ENCODE measurements at regions not wholly inside any gene's neighbourhood (a gene's known extent, or its start where the extent isn't known, plus 50 kb on each side); places are given as distances from the start of the nearest gene placed in this dataset.

DNA sequence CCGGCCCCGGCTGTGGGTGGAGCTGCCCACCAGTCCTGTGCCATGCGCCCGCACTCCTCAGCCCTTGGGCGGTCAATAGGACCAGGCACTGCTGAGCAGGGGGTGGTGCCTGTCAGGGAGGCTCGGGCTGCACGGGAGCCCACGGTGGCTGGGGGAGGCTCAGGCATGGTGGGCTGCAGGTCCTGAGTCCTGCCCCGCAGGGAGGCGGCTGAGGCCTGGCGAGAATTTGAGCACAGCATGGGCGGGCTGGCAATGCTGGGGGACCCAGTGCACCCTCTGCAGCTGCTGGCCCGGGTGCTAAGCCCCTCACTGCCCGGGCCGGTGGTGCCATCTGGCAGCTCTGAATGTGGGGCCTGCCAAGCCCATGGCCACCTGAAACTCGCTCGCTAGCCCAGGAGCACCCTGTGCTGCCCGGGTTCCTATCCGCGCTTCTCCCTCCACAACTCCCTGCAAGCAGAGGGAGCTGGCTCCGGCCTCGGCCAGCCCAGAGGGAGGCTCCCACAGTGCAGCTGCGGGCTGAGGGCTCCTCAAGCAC is 1371.1 kb downstream of the FSCB start:
- WGBS (ENCODE audit: low lambda C conversion rate), result 0% methylated on average over 1 of the region's 23 CpGs

DNA sequence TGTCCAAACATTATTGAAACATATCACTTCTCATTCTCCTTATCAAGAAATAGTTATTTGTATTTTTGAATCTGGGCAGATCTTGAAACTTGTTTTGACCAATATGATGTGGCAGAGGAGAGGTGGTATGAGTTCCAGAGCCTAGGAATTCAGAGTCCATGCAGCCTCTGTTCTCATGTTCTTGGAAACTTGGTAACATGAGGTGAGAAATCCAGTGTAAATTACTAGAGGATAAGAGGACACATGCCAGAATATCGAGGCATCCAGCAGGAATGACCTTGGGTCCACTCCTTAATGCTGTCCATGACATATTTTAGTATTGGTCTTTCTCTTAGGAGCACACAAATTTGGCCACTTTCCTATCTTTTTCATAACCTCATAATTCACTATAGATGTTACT is 1374.6 kb downstream of the FSCB start:
- no peaks in the 10 kb centered on the region for H3K27me3 ChIP-seq (ENCODE audit: insufficient read depth)
- WGBS (ENCODE audit: low lambda C conversion rate), result 0% methylated on average over 1 of the region's 1 CpG
- H3F3A ChIP-seq (replicated peaks; ENCODE audit: insufficient read depth), result no peaks in the 10 kb centered on the region
- H3K36me3 ChIP-seq (replicated peaks in 1 of 2; ENCODE audit: control insufficient read depth in 1 of 2, insufficient read depth in 2 of 2, low read length in 1 of 2), result no peaks in the 10 kb centered on the region
- no peak overlapping the region for H3K4me3 ChIP-seq (ENCODE audit: low read depth in 2 of 2, low read length in 1 of 2)
- CTCF ChIA-PET, result no interaction called here
- POLR2A ChIA-PET, result no interaction called here
- H3K9me2 ChIP-seq, result no peaks in the 10 kb centered on the region
- H3K9me3 ChIP-seq, result no peaks in the 10 kb centered on the region
- H3K4me1 ChIP-seq (ENCODE audit: control insufficient read depth in 1 of 2, insufficient read depth in 2 of 2, low read depth in 1 of 2, low read length in 1 of 2), result no peaks in the 10 kb centered on the region
- H2AFZ ChIP-seq (ENCODE audit: low read depth), result no peak overlapping the region
- H3K9ac ChIP-seq, result no peak overlapping the region
- no peaks in the 10 kb centered on the region for H3K79me2 ChIP-seq (ENCODE audit: insufficient read depth)
- TF ChIP-seq NFIC (IDR thresholded peaks at IDR 0.05; ENCODE audit: borderline replicate concordance) (no peak), GABPA (IDR thresholded peaks at IDR 0.05; ENCODE audit: low read depth) (no peak), EP300 (IDR thresholded peaks at IDR 0.05; ENCODE audit: borderline replicate concordance in 1 of 2, low read depth in 1 of 2, low read length in 1 of 2) (no peak), FOSL2 (IDR thresholded peaks at IDR 0.05; ENCODE audit: borderline replicate concordance, low read depth) (no peak), RCOR1 (IDR thresholded peaks at IDR 0.05; ENCODE audit: low read length) (no peak), YY1 (IDR thresholded peaks at IDR 0.05; ENCODE audit: low read depth) (no peak), RFX5 (IDR thresholded peaks at IDR 0.05; ENCODE audit: low read length) (no peak), TAF1 (IDR thresholded peaks at IDR 0.05; ENCODE audit: borderline replicate concordance, low read depth, low read length) (no peak), FOXM1 (IDR thresholded peaks at IDR 0.05; ENCODE audit: low read depth) (no peak)
- TF ChIP-seq, protein P1, sequence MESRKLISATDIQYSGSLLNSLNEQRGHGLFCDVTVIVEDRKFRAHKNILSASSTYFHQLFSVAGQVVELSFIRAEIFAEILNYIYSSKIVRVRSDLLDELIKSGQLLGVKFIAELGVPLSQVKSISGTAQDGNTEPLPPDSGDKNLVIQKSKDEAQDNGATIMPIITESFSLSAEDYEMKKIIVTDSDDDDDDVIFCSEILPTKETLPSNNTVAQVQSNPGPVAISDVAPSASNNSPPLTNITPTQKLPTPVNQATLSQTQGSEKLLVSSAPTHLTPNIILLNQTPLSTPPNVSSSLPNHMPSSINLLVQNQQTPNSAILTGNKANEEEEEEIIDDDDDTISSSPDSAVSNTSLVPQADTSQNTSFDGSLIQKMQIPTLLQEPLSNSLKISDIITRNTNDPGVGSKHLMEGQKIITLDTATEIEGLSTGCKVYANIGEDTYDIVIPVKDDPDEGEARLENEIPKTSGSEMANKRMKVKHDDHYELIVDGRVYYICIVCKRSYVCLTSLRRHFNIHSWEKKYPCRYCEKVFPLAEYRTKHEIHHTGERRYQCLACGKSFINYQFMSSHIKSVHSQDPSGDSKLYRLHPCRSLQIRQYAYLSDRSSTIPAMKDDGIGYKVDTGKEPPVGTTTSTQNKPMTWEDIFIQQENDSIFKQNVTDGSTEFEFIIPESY (IDR thresholded peaks at IDR 0.05; ENCODE audit: borderline replicate concordance, low read depth), result no peak
- TF ChIP-seq, protein P2, sequence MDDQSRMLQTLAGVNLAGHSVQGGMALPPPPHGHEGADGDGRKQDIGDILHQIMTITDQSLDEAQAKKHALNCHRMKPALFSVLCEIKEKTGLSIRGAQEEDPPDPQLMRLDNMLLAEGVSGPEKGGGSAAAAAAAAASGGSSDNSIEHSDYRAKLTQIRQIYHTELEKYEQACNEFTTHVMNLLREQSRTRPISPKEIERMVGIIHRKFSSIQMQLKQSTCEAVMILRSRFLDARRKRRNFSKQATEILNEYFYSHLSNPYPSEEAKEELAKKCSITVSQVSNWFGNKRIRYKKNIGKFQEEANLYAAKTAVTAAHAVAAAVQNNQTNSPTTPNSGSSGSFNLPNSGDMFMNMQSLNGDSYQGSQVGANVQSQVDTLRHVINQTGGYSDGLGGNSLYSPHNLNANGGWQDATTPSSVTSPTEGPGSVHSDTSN (IDR thresholded peaks at IDR 0.05), result no peak
- TF ChIP-seq, protein P3, sequence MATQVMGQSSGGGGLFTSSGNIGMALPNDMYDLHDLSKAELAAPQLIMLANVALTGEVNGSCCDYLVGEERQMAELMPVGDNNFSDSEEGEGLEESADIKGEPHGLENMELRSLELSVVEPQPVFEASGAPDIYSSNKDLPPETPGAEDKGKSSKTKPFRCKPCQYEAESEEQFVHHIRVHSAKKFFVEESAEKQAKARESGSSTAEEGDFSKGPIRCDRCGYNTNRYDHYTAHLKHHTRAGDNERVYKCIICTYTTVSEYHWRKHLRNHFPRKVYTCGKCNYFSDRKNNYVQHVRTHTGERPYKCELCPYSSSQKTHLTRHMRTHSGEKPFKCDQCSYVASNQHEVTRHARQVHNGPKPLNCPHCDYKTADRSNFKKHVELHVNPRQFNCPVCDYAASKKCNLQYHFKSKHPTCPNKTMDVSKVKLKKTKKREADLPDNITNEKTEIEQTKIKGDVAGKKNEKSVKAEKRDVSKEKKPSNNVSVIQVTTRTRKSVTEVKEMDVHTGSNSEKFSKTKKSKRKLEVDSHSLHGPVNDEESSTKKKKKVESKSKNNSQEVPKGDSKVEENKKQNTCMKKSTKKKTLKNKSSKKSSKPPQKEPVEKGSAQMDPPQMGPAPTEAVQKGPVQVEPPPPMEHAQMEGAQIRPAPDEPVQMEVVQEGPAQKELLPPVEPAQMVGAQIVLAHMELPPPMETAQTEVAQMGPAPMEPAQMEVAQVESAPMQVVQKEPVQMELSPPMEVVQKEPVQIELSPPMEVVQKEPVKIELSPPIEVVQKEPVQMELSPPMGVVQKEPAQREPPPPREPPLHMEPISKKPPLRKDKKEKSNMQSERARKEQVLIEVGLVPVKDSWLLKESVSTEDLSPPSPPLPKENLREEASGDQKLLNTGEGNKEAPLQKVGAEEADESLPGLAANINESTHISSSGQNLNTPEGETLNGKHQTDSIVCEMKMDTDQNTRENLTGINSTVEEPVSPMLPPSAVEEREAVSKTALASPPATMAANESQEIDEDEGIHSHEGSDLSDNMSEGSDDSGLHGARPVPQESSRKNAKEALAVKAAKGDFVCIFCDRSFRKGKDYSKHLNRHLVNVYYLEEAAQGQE (IDR thresholded peaks at IDR 0.05; ENCODE audit: low read depth, low read length), result no peak
- TF ChIP-seq, protein P4, sequence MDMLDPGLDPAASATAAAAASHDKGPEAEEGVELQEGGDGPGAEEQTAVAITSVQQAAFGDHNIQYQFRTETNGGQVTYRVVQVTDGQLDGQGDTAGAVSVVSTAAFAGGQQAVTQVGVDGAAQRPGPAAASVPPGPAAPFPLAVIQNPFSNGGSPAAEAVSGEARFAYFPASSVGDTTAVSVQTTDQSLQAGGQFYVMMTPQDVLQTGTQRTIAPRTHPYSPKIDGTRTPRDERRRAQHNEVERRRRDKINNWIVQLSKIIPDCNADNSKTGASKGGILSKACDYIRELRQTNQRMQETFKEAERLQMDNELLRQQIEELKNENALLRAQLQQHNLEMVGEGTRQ (IDR thresholded peaks at IDR 0.05; ENCODE audit: borderline replicate concordance, low read depth, low read length), result no peak
- TF ChIP-seq, protein P5, sequence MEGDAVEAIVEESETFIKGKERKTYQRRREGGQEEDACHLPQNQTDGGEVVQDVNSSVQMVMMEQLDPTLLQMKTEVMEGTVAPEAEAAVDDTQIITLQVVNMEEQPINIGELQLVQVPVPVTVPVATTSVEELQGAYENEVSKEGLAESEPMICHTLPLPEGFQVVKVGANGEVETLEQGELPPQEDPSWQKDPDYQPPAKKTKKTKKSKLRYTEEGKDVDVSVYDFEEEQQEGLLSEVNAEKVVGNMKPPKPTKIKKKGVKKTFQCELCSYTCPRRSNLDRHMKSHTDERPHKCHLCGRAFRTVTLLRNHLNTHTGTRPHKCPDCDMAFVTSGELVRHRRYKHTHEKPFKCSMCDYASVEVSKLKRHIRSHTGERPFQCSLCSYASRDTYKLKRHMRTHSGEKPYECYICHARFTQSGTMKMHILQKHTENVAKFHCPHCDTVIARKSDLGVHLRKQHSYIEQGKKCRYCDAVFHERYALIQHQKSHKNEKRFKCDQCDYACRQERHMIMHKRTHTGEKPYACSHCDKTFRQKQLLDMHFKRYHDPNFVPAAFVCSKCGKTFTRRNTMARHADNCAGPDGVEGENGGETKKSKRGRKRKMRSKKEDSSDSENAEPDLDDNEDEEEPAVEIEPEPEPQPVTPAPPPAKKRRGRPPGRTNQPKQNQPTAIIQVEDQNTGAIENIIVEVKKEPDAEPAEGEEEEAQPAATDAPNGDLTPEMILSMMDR (IDR thresholded peaks at IDR 0.05), result no peak
- no peaks in the 10 kb centered on the region for H4K20me1 ChIP-seq (ENCODE audit: insufficient read depth)
- no peak overlapping the region for H3K4me2 ChIP-seq
- DNase-seq, result no peak
- no peak overlapping the region for H3K27ac ChIP-seq (ENCODE audit: low read depth in 2 of 2, low read length in 1 of 2)

More for the DNA sequence above, 1371.1 kb downstream of the FSCB start:
- H3K9me2 ChIP-seq, result no peaks in the 10 kb centered on the region
- no peaks in the 10 kb centered on the region for H3K9me3 ChIP-seq
- H3K27ac ChIP-seq (ENCODE audit: low read depth in 2 of 2, low read length in 1 of 2), result no peak overlapping the region
- H3F3A ChIP-seq (replicated peaks; ENCODE audit: insufficient read depth), result no peaks in the 10 kb centered on the region
- no peaks in the 10 kb centered on the region for H3K4me1 ChIP-seq (ENCODE audit: control insufficient read depth in 1 of 2, insufficient read depth in 2 of 2, low read depth in 1 of 2, low read length in 1 of 2)
- no peak for TF ChIP-seq EP300 (IDR thresholded peaks at IDR 0.05; ENCODE audit: borderline replicate concordance in 1 of 2, low read depth in 1 of 2, low read length in 1 of 2)
- TF ChIP-seq RFX5 (IDR thresholded peaks at IDR 0.05; ENCODE audit: low read length), result no peak
- TF ChIP-seq RCOR1 (IDR thresholded peaks at IDR 0.05; ENCODE audit: low read length), result no peak
- TF ChIP-seq RAD21 (IDR thresholded peaks at IDR 0.05; ENCODE audit: low read length), result no peak
- TF ChIP-seq TEAD4 (IDR thresholded peaks at IDR 0.05; ENCODE audit: borderline replicate concordance, insufficient read depth), result no peak
- ChIA-PET POLR2A (no interaction called here), CTCF (no interaction called here)
- no peak for DNase-seq
- no peak overlapping the region for H3K9ac ChIP-seq
- no peaks in the 10 kb centered on the region for H4K20me1 ChIP-seq (ENCODE audit: insufficient read depth)
- no peak overlapping the region for H2AFZ ChIP-seq (ENCODE audit: low read depth)
- no peaks in the 10 kb centered on the region for H3K79me2 ChIP-seq (ENCODE audit: insufficient read depth)
- no peak overlapping the region for H3K4me3 ChIP-seq (ENCODE audit: low read depth in 2 of 2, low read length in 1 of 2)
- no peak overlapping the region for H3K4me2 ChIP-seq
- H3K27me3 ChIP-seq (ENCODE audit: insufficient read depth), result no peaks in the 10 kb centered on the region
- no peaks in the 10 kb centered on the region for H3K36me3 ChIP-seq (replicated peaks in 1 of 2; ENCODE audit: control insufficient read depth in 1 of 2, insufficient read depth in 2 of 2, low read length in 1 of 2)

All from SK-N-SH (cell line).